Breast epithelium (tissue), 3 donors: ENCODE measurements at regions not wholly inside any gene's neighbourhood (a gene's known extent, or its start where the extent isn't known, plus 50 kb on each side); places are given as distances from the start of the nearest gene placed in this dataset.

ENCODE experiments used
- POLR2AphosphoS5 ChIP-seq, 3 donors: sonication (generic); formaldehyde crosslinking; IDR thresholded peaks; one replicate each; pipeline ENCODE4 v1.6.1; 2017; ENCODE audit warnings: antibody characterized with exemption in 3 of 3
- TF ChIP-seq, protein P1 (sequence below), 3 donors: fragments of 450-650 bp; IDR thresholded peaks; one replicate each; pipeline ENCODE4 v1.5.1; 2016 to 2017; ENCODE audit warnings: antibody characterized with exemption in 3 of 3, mild to moderate bottlenecking in 3 of 3, moderate library complexity in 3 of 3

DNA sequence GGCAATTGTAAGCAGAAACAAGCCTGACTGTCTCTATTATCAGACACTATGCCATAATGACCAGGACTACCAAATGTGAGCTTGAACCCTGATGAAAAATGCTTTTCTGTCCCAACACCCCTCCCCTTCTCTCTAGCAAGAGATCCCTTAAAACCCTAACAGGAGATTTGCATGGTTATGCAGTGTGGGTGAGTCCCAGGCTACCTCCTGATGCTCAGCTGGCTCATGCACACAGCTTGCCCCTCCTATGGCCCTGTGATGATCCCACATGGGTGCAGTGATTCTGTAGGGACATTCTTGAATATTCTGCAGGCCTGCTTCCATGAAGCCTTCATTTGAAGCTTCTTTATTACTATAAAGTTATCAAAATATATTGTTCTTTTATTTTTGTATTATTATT is 357.4 kb downstream of the AKAIN1 start:
- TF ChIP-seq, protein P1, sequence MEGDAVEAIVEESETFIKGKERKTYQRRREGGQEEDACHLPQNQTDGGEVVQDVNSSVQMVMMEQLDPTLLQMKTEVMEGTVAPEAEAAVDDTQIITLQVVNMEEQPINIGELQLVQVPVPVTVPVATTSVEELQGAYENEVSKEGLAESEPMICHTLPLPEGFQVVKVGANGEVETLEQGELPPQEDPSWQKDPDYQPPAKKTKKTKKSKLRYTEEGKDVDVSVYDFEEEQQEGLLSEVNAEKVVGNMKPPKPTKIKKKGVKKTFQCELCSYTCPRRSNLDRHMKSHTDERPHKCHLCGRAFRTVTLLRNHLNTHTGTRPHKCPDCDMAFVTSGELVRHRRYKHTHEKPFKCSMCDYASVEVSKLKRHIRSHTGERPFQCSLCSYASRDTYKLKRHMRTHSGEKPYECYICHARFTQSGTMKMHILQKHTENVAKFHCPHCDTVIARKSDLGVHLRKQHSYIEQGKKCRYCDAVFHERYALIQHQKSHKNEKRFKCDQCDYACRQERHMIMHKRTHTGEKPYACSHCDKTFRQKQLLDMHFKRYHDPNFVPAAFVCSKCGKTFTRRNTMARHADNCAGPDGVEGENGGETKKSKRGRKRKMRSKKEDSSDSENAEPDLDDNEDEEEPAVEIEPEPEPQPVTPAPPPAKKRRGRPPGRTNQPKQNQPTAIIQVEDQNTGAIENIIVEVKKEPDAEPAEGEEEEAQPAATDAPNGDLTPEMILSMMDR (IDR thresholded peaks at IDR 0.05) = no peak
- TF ChIP-seq POLR2AphosphoS5 (IDR thresholded peaks at IDR 0.05) = no peak
